ENCODE measurements at regions not wholly inside any gene's neighbourhood (a gene's known extent, or its start where the extent isn't known, plus 50 kb on each side); places are given as distances from the start of the nearest gene placed in this dataset.

GRCh38 chr6:20301256-20301655 is 89.0 kb upstream of the MBOAT1 start:
- TF ChIP-seq, protein P1, sequence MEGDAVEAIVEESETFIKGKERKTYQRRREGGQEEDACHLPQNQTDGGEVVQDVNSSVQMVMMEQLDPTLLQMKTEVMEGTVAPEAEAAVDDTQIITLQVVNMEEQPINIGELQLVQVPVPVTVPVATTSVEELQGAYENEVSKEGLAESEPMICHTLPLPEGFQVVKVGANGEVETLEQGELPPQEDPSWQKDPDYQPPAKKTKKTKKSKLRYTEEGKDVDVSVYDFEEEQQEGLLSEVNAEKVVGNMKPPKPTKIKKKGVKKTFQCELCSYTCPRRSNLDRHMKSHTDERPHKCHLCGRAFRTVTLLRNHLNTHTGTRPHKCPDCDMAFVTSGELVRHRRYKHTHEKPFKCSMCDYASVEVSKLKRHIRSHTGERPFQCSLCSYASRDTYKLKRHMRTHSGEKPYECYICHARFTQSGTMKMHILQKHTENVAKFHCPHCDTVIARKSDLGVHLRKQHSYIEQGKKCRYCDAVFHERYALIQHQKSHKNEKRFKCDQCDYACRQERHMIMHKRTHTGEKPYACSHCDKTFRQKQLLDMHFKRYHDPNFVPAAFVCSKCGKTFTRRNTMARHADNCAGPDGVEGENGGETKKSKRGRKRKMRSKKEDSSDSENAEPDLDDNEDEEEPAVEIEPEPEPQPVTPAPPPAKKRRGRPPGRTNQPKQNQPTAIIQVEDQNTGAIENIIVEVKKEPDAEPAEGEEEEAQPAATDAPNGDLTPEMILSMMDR (IDR thresholded peaks at IDR 0.05; ENCODE audit: borderline replicate concordance, extremely low read depth, low read length, poor library complexity, severe bottlenecking) = no peak
- no peak for TF ChIP-seq EZH2 (IDR thresholded peaks at IDR 0.05; ENCODE audit: borderline replicate concordance, low read depth, low read length, severe bottlenecking)
- Histone ChIP-seq H2AFZ (ENCODE audit: low read depth, low read length) (no peak overlapping the region), H3K79me2 (ENCODE audit: insufficient read depth, low read length) (no peaks in the 10 kb centered on the region), H3K9me3 (ENCODE audit: insufficient read depth, low read length, severe bottlenecking) (no peaks in the 10 kb centered on the region), H3K36me3 (ENCODE audit: insufficient read depth, low read length) (no peaks in the 10 kb centered on the region), H3K9ac (ENCODE audit: low read depth, low read length) (no peak overlapping the region), H4K20me1 (ENCODE audit: insufficient read depth, low read length) (no peaks in the 10 kb centered on the region), H3K4me3 (ENCODE audit: low read depth in 1 of 2, low read length in 2 of 2) (no peak overlapping the region), H3K27me3 (ENCODE audit: insufficient read depth, low read length, poor library complexity) (no peaks in the 10 kb centered on the region), H3K27ac (ENCODE audit: low read length) (no peak overlapping the region), H3K4me2 (ENCODE audit: insufficient read depth, low read length) (no peak overlapping the region), H3K4me1 (ENCODE audit: insufficient read depth, low read length) (no peaks in the 10 kb centered on the region)
- DNase-seq (no peak), ATAC-seq (ENCODE audit: insufficient read depth, low read depth) (no peak)

DNA sequence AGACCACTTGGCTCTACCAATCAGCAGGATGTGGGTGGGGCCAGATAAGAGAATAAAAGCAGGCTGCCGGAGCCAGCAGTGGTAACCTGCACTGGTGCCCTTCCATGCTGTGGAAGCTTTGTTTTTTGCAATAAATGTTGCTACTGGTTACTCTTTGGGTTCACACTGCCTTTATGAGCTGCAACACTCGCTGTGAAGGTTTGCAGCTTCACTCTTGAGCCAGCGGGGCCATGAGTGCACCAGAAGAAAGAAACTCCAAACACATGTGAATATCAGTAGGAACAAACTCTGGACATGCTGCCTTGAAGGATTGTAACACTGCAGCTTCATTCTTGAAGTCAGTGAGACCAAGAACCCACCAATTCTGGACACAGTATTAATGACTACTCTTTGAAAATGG is 89.9 kb upstream of the MBOAT1 start:
- no peaks in the 10 kb centered on the region for H4K20me1 ChIP-seq (ENCODE audit: insufficient read depth, low read length)
- TF ChIP-seq EZH2 (IDR thresholded peaks at IDR 0.05; ENCODE audit: borderline replicate concordance, low read depth, low read length, severe bottlenecking) = no peak
- TF ChIP-seq, protein P1 (IDR thresholded peaks at IDR 0.05; ENCODE audit: borderline replicate concordance, extremely low read depth, low read length, poor library complexity, severe bottlenecking) = no peak
- no peaks in the 10 kb centered on the region for H3K9me3 ChIP-seq (ENCODE audit: insufficient read depth, low read length, severe bottlenecking)
- H3K4me2 ChIP-seq (ENCODE audit: insufficient read depth, low read length) = no peak overlapping the region
- no peak overlapping the region for H3K9ac ChIP-seq (ENCODE audit: low read depth, low read length)
- no peaks in the 10 kb centered on the region for H3K36me3 ChIP-seq (ENCODE audit: insufficient read depth, low read length)
- DNase-seq (no peak), ATAC-seq (ENCODE audit: insufficient read depth, low read depth) (no peak)
- H3K27ac ChIP-seq (ENCODE audit: low read length) = no peak overlapping the region
- no peak overlapping the region for H2AFZ ChIP-seq (ENCODE audit: low read depth, low read length)
- H3K4me3 ChIP-seq (ENCODE audit: low read depth in 1 of 2, low read length in 2 of 2) = no peak overlapping the region
- no peaks in the 10 kb centered on the region for H3K4me1 ChIP-seq (ENCODE audit: insufficient read depth, low read length)
- H3K79me2 ChIP-seq (ENCODE audit: insufficient read depth, low read length) = no peaks in the 10 kb centered on the region
- H3K27me3 ChIP-seq (ENCODE audit: insufficient read depth, low read length, poor library complexity) = no peaks in the 10 kb centered on the region

GRCh38 chr6:20302702-20303251 is 90.5 kb upstream of the MBOAT1 start:
- Histone ChIP-seq H3K4me3 (ENCODE audit: low read depth in 1 of 2, low read length in 2 of 2) (no peak overlapping the region), H3K4me1 (ENCODE audit: insufficient read depth, low read length) (no peaks in the 10 kb centered on the region), H3K9me3 (ENCODE audit: insufficient read depth, low read length, severe bottlenecking) (no peaks in the 10 kb centered on the region), H2AFZ (ENCODE audit: low read depth, low read length) (no peak overlapping the region), H3K27me3 (ENCODE audit: insufficient read depth, low read length, poor library complexity) (no peaks in the 10 kb centered on the region), H3K36me3 (ENCODE audit: insufficient read depth, low read length) (no peaks in the 10 kb centered on the region), H3K79me2 (ENCODE audit: insufficient read depth, low read length) (no peaks in the 10 kb centered on the region), H3K9ac (ENCODE audit: low read depth, low read length) (no peak overlapping the region), H3K4me2 (ENCODE audit: insufficient read depth, low read length) (no peak overlapping the region), H4K20me1 (ENCODE audit: insufficient read depth, low read length) (no peaks in the 10 kb centered on the region), H3K27ac (ENCODE audit: low read length) (no peak overlapping the region)
- TF ChIP-seq, protein P1 (IDR thresholded peaks at IDR 0.05; ENCODE audit: borderline replicate concordance, extremely low read depth, low read length, poor library complexity, severe bottlenecking) = no peak
- TF ChIP-seq EZH2 (IDR thresholded peaks at IDR 0.05; ENCODE audit: borderline replicate concordance, low read depth, low read length, severe bottlenecking) = no peak
- ATAC-seq (ENCODE audit: insufficient read depth, low read depth) = no peak
- no peak for DNase-seq

DNA sequence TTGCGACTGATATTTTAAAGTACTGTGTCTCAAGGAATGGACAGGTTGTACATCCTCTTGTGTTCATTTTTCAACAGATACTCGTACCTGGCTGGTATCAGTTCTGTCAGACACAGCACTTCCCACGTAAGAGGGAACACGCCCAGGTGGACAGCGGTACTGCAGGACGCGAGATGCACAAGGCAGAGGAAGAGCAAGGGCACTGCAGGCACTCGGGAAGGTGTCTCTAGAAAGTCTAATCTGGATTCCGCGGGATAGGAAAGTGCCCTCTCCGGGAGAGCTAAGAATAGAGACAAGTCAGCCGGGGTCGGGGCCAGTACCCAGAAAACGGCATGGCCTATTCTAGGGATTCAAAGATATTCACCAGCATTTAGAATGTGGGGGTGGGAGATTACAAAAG is 94.2 kb upstream of the MBOAT1 start:
- TF ChIP-seq, protein P1 (IDR thresholded peaks at IDR 0.05; ENCODE audit: borderline replicate concordance, extremely low read depth, low read length, poor library complexity, severe bottlenecking) = no peak
- TF ChIP-seq EZH2 (IDR thresholded peaks at IDR 0.05; ENCODE audit: borderline replicate concordance, low read depth, low read length, severe bottlenecking) = no peak

More for the DNA sequence above, 94.2 kb upstream of the MBOAT1 start:
- H2AFZ ChIP-seq (ENCODE audit: low read depth, low read length) = no peak overlapping the region
- H3K4me1 ChIP-seq (ENCODE audit: insufficient read depth, low read length) = no peaks in the 10 kb centered on the region
- H3K4me2 ChIP-seq (ENCODE audit: insufficient read depth, low read length) = no peak overlapping the region
- ATAC-seq (ENCODE audit: insufficient read depth, low read depth) (no peak), DNase-seq (no peak)
- H3K4me3 ChIP-seq (ENCODE audit: low read depth in 1 of 2, low read length in 2 of 2) = no peak overlapping the region
- H3K9ac ChIP-seq (ENCODE audit: low read depth, low read length) = no peak overlapping the region
- H3K79me2 ChIP-seq (ENCODE audit: insufficient read depth, low read length) = no peaks in the 10 kb centered on the region
- no peaks in the 10 kb centered on the region for H3K9me3 ChIP-seq (ENCODE audit: insufficient read depth, low read length, severe bottlenecking)
- no peaks in the 10 kb centered on the region for H3K27me3 ChIP-seq (ENCODE audit: insufficient read depth, low read length, poor library complexity)
- H3K36me3 ChIP-seq (ENCODE audit: insufficient read depth, low read length) = no peaks in the 10 kb centered on the region
- no peak overlapping the region for H3K27ac ChIP-seq (ENCODE audit: low read length)
- no peaks in the 10 kb centered on the region for H4K20me1 ChIP-seq (ENCODE audit: insufficient read depth, low read length)

Data from DND-41 (cell line).